BJ (cell line): ENCODE measurements at regions not wholly inside any gene's neighbourhood (a gene's known extent, or its start where the extent isn't known, plus 50 kb on each side); places are given as distances from the start of the nearest gene placed in this dataset.

ENCODE experiments used
- CTCF ChIA-PET: fragments of 350-600 bp; formaldehyde crosslinking; extraction: SDS; loops from one replicate; lab custom pipeline; 2021; ENCODE audit warnings: antibody characterized with exemption, inconsistent platforms; lab: Yijun Ruan, JAX
- POLR2A ChIA-PET: fragments of 300-600 bp; sonication (Branson Sonifier 250); formaldehyde crosslinking; extraction: SDS; loops from one replicate; lab custom pipeline; 2021; ENCODE audit warnings: antibody characterized with exemption; lab: Charles Lee
- DNase-seq: peaks from one replicate; pipeline ENCODE4 v3.0.0-alpha.2; 2011; ENCODE audit warnings: low read depth
- H3K27me3 ChIP-seq: 2 replicates; pipeline ENCODE4 v1.6.0; 2011; ENCODE audit warnings: low read length; ENCODE audit not compliant: control insufficient read depth, insufficient read depth
- H3K36me3 ChIP-seq: 2 replicates; pipeline ENCODE4 v1.5.1; 2011; ENCODE audit warnings: low read length; ENCODE audit not compliant: control insufficient read depth, insufficient read depth
- H3K4me3 ChIP-seq: 2 replicates; pipeline ENCODE4 v1.5.1; 2011; ENCODE audit warnings: low read depth, mild to moderate bottlenecking, control low read depth, low read length
- TF ChIP-seq, protein P1 (sequence below): IDR thresholded peaks from 2 replicates; pipeline ENCODE4 v1.5.1; 2011; ENCODE audit warnings: low read depth, mild to moderate bottlenecking, control low read depth, inconsistent platforms, low read length, moderate library complexity; ENCODE audit not compliant: insufficient read depth

- TF ChIP-seq, protein P1, sequence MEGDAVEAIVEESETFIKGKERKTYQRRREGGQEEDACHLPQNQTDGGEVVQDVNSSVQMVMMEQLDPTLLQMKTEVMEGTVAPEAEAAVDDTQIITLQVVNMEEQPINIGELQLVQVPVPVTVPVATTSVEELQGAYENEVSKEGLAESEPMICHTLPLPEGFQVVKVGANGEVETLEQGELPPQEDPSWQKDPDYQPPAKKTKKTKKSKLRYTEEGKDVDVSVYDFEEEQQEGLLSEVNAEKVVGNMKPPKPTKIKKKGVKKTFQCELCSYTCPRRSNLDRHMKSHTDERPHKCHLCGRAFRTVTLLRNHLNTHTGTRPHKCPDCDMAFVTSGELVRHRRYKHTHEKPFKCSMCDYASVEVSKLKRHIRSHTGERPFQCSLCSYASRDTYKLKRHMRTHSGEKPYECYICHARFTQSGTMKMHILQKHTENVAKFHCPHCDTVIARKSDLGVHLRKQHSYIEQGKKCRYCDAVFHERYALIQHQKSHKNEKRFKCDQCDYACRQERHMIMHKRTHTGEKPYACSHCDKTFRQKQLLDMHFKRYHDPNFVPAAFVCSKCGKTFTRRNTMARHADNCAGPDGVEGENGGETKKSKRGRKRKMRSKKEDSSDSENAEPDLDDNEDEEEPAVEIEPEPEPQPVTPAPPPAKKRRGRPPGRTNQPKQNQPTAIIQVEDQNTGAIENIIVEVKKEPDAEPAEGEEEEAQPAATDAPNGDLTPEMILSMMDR: no peak
- ChIA-PET CTCF (no interaction called here), POLR2A (no interaction called here)
- Histone ChIP-seq H3K4me3 (no peak overlapping the region), H3K27me3 (no peaks in the 10 kb centered on the region), H3K36me3 (no peaks in the 10 kb centered on the region)
- DNase-seq: no peak
Measured at GRCh38 chr4:137635601-137636000, 103.3 kb upstream of the PCDH18 start.

GRCh38 chr4:137635108-137635507, 102.8 kb upstream of the PCDH18 start:
- Histone ChIP-seq H3K4me3 (no peak overlapping the region), H3K36me3 (no peaks in the 10 kb centered on the region), H3K27me3 (no peaks in the 10 kb centered on the region)
- TF ChIP-seq, protein P1: no peak
- DNase-seq: no peak
- CTCF ChIA-PET: no interaction called here
- POLR2A ChIA-PET: no interaction called here

DNA sequence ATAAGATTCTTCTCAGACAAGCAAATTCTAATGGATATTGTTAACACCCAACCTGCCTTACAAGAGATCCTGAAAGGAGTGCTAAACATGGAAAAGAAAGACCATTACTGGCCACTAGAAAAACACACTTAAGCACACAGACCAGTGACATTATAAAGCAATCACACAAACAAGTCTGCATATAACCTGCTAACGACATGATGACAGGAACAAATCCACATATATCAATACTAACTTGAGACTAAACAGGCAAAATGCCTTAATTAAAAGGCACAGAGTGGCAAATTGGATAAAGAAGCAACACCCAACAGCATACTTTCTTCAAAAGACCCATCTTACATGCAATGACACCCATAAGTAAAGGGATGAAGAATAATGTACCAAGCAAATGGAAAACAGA, 100.5 kb upstream of the PCDH18 start:
- POLR2A ChIA-PET: no interaction called here
- no peak for DNase-seq
- H3K27me3 ChIP-seq: no peaks in the 10 kb centered on the region
- H3K4me3 ChIP-seq: no peak overlapping the region
- H3K36me3 ChIP-seq: no peaks in the 10 kb centered on the region
- TF ChIP-seq, protein P1: no peak
- CTCF ChIA-PET: no interaction called here

DNA sequence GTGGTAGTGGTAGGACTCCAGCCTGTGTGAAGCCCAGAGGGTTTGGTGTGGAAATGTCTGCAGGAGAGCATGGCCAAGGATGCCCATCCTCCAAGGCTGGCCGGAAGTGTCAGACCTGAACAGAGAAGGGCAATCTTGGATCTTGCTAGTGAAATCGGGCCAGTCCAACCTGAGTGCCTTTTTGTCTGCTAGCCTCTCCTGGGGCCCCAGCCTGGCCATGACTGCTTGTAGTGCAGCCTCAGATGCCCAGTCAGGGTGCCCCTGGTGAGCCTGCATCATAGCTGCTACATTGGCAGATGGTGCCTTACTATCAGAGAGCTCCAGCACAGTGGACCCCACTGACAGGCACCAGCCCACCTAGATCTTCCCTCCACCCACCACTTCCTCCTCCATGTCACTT, 99.3 kb upstream of the PCDH18 start:
- no peaks in the 10 kb centered on the region for H3K27me3 ChIP-seq
- POLR2A ChIA-PET: no interaction called here
- H3K4me3 ChIP-seq: no peak overlapping the region
- TF ChIP-seq, protein P1: no peak
- DNase-seq: no peak
- CTCF ChIA-PET: interaction anchor here (1.0 kb wide), 1 partner anchor 91 kb away, joined by 3 read pairs; no protein-coding TSS in a partner anchor
- H3K36me3 ChIP-seq: no peaks in the 10 kb centered on the region

DNA sequence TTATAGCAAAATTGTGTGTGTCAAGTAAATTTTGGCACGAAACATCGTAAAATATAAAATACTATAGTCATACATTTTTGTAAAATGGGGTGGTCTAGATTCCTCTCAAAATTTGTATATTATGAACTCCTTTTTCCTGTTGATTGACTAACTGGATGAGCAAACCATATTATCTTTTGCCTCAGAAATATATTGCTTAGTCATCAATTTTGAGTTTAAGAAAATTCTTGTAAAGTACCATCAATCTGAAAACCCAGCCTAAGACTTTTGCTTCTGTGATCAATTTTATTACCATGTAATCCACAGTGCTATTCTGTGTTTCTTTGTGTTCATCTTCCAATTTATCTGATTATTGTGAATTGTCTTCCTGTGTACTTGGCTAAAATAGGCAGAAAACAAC, 98.0 kb upstream of the PCDH18 start:
- TF ChIP-seq, protein P1: no peak
- ChIA-PET POLR2A (no interaction called here), CTCF (no interaction called here)
- DNase-seq: no peak
- H3K4me3 ChIP-seq: no peak overlapping the region
- no peaks in the 10 kb centered on the region for H3K27me3 ChIP-seq
- H3K36me3 ChIP-seq: no peaks in the 10 kb centered on the region
